ENCODE measurements at regions not wholly inside any gene's neighbourhood (a gene's known extent, or its start where the extent isn't known, plus 50 kb on each side); places are given as distances from the start of the nearest gene placed in this dataset.

DNA sequence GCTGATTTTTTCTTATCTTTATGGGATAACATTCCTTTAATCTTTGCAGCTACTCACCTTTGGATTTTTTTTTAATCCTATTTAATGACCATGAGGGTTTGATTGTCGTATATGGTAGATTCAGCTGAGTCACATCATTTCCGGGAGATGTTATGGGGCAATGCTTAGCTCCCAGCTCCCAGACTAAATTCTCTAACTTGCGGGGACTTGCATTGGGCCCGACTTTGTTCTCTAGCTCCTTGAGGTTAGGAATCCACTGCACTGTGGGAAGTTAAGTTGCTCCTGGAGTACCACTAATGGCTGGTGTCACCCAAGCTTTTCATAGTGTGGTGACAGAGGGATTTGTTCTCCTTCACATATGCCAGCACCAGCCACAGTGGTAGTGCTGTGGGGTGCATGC lies 287.4 kb downstream of the TECRL start:
- no peak overlapping the region for H2BK15ac ChIP-seq (ENCODE audit: low read depth, low read length)
- no peaks in the 10 kb centered on the region for H3K79me1 ChIP-seq (ENCODE audit: insufficient read depth, low read depth, low read length, poor library complexity, severe bottlenecking)
- H3K9me3 Mint-ChIP-seq, result peaks cover 5 to 14% of the 10 kb centered on the region in 2 experiments; a peak in 4 of 5 replicates
- no peak overlapping the region for H3K56ac ChIP-seq (ENCODE audit: insufficient read length, low read depth, low read length)
- WGBS (ENCODE audit: extremely low coverage, insufficient read length, low lambda C conversion rate), result no CpG with 5 or more reads among the region's 4 CpGs
- no peak overlapping the region for H4K8ac ChIP-seq (replicated peaks; ENCODE audit: insufficient read length, low read depth, low read length)
- no peak overlapping the region for H3K4ac ChIP-seq (ENCODE audit: low read depth, low read length)
- no peak overlapping the region for H2AK5ac ChIP-seq (ENCODE audit: insufficient read length, low read length)
- TF ChIP-seq, protein P1, sequence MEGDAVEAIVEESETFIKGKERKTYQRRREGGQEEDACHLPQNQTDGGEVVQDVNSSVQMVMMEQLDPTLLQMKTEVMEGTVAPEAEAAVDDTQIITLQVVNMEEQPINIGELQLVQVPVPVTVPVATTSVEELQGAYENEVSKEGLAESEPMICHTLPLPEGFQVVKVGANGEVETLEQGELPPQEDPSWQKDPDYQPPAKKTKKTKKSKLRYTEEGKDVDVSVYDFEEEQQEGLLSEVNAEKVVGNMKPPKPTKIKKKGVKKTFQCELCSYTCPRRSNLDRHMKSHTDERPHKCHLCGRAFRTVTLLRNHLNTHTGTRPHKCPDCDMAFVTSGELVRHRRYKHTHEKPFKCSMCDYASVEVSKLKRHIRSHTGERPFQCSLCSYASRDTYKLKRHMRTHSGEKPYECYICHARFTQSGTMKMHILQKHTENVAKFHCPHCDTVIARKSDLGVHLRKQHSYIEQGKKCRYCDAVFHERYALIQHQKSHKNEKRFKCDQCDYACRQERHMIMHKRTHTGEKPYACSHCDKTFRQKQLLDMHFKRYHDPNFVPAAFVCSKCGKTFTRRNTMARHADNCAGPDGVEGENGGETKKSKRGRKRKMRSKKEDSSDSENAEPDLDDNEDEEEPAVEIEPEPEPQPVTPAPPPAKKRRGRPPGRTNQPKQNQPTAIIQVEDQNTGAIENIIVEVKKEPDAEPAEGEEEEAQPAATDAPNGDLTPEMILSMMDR (conservative IDR thresholded peaks at IDR 0.05), result no peak
- H3K4me1 Mint-ChIP-seq, result no peaks in the 10 kb centered on the region
- no peak overlapping the region for H3T11ph ChIP-seq (ENCODE audit: low read length)
- no peak overlapping the region for H2BK120ac ChIP-seq (ENCODE audit: low read depth, low read length, poor library complexity, severe bottlenecking)
- no peaks in the 10 kb centered on the region; the same call in 1 of the 2 replicates for H3K27me3 Mint-ChIP-seq (ENCODE audit: low read depth)
- H3K79me2 ChIP-seq (ENCODE audit: insufficient read depth, low read length), result no peaks in the 10 kb centered on the region
- H2BK20ac ChIP-seq (ENCODE audit: low read depth, low read length, poor library complexity, severe bottlenecking), result no peak overlapping the region
- H3K9me3 ChIP-seq (ENCODE audit: control insufficient read depth, low read depth, low read length), result no peaks in the 10 kb centered on the region
- H3K4me2 ChIP-seq (ENCODE audit: insufficient read depth, insufficient read length, low read length), result no peak overlapping the region
- no peak overlapping the region for H4K91ac ChIP-seq (ENCODE audit: insufficient read length, low read depth, low read length)
- no peak overlapping the region for H3K9ac ChIP-seq (ENCODE audit: extremely low read depth, insufficient read length, low read length)
- H3K27me3 ChIP-seq (ENCODE audit: insufficient read depth, low read length), result no peaks in the 10 kb centered on the region
- no peaks in the 10 kb centered on the region for H4K20me1 ChIP-seq (ENCODE audit: control insufficient read depth, insufficient read depth, insufficient read length)
- no peak overlapping the region for H3K27ac ChIP-seq (ENCODE audit: insufficient read length, low read depth, low read length)
- no peak overlapping the region for H3K4me3 Mint-ChIP-seq
- H2AFZ ChIP-seq (ENCODE audit: low read length), result no peak overlapping the region
- no peak for DNase-seq
- no peak overlapping the region for H3K23ac ChIP-seq (ENCODE audit: insufficient read length, low read depth, low read length)
- no peak overlapping the region for H4K5ac ChIP-seq (ENCODE audit: insufficient read length, low read depth, low read length)
- H3K36me3 Mint-ChIP-seq (ENCODE audit: insufficient read depth in 1 of 3, low read depth in 3 of 3), result peaks cover 0 to 8% (median 2%) of the 10 kb centered on the region in 3 experiments; a peak in 3 of 7 replicates
- no peak overlapping the region for H3K14ac ChIP-seq (ENCODE audit: insufficient read depth, low read length)
- H3K27ac Mint-ChIP-seq, result peak overlapping the region in 1 of 3 experiments; percentile 44; a peak in 2 of 7 replicates
- H3K23me2 ChIP-seq (ENCODE audit: insufficient read length, low read depth, low read length, poor library complexity, severe bottlenecking), result no peaks in the 10 kb centered on the region
- H3K18ac ChIP-seq (ENCODE audit: insufficient read length, low read depth, low read length), result no peak overlapping the region
- H2BK12ac ChIP-seq (ENCODE audit: insufficient read length, low read depth, low read length), result no peak overlapping the region
- H2BK5ac ChIP-seq (ENCODE audit: insufficient read length, low read length), result no peak overlapping the region
- no peaks in the 10 kb centered on the region for H3K4me1 ChIP-seq (ENCODE audit: insufficient read depth, low read length)

All from H9 (cell line).